Endodermal cell (in vitro differentiated cells): ENCODE measurements at regions not wholly inside any gene's neighbourhood (a gene's known extent, or its start where the extent isn't known, plus 50 kb on each side); places are given as distances from the start of the nearest gene placed in this dataset.

ENCODE experiments used
- DNase-seq: peaks from one replicate; pipeline ENCODE4 v3.0.0-alpha.2; 2017
- H3K27ac ChIP-seq: 2 replicates; pipeline ENCODE4 v1.5.1; 2013; ENCODE audit warnings: mild to moderate bottlenecking, low read depth, low read length, moderate library complexity
- H3K27me3 ChIP-seq: 2 replicates; pipeline ENCODE4 v1.6.1; 2013; ENCODE audit warnings: mild to moderate bottlenecking, low read length, moderate library complexity; ENCODE audit not compliant: insufficient read depth, control insufficient read depth, poor library complexity, severe bottlenecking
- H3K36me3 ChIP-seq: 2 replicates; pipeline ENCODE4 v1.7.0; 2013; ENCODE audit warnings: mild to moderate bottlenecking, low read length, moderate library complexity; ENCODE audit not compliant: control insufficient read depth, insufficient read depth
- H3K4me1 ChIP-seq: one replicate; pipeline ENCODE4 v1.7.0; 2013; ENCODE audit warnings: low read length; ENCODE audit not compliant: control insufficient read depth, insufficient read depth
- H3K4me3 ChIP-seq: 2 replicates; pipeline ENCODE4 v1.5.1; 2013; ENCODE audit warnings: mild to moderate bottlenecking, low read length, moderate library complexity
- H3K9ac ChIP-seq: 2 replicates; pipeline ENCODE4 v1.6.1; 2013; ENCODE audit warnings: mild to moderate bottlenecking, low read length, moderate library complexity; ENCODE audit not compliant: poor library complexity, severe bottlenecking; ENCODE audit errors: extremely low read depth
- H3K9me3 ChIP-seq: 2 replicates; pipeline ENCODE4 v1.6.1; 2013; ENCODE audit warnings: mild to moderate bottlenecking, low read length, moderate library complexity; ENCODE audit not compliant: control insufficient read depth
- H3K27ac Mint-ChIP-seq: 2 replicates; pipeline ENCODE4 v1.8.0; 2020; ENCODE audit warnings: mixed read lengths
- H3K27me3 Mint-ChIP-seq: 2 replicates; pipeline ENCODE4 v1.8.0; 2021; ENCODE audit warnings: mild to moderate bottlenecking, mixed read lengths; ENCODE audit not compliant: insufficient read depth
- H3K36me3 Mint-ChIP-seq: 2 replicates; pipeline ENCODE4 v1.8.0; 2020; ENCODE audit warnings: low read depth, mixed read lengths
- H3K4me1 Mint-ChIP-seq: 2 replicates; pipeline ENCODE4 v1.8.0; 2020; ENCODE audit warnings: mixed read lengths
- H3K4me3 Mint-ChIP-seq: 2 replicates; pipeline ENCODE4 v1.8.0; 2020; ENCODE audit warnings: mild to moderate bottlenecking, moderate library complexity, mixed read lengths
- H3K9me3 Mint-ChIP-seq: 2 replicates; pipeline ENCODE4 v1.8.0; 2020; ENCODE audit warnings: mild to moderate bottlenecking, mixed read lengths
- WGBS, 2 experiments: methylation state at CpG; one replicate each; pipeline versions ENCODE4 v1.1.5 to v1.1.7; 2013; ENCODE audit warnings: missing lambda C conversion rate in 2 of 2, mixed read lengths in 1 of 2; ENCODE audit not compliant: insufficient coverage in 1 of 2, insufficient read length in 1 of 2; 5-methylcytosine and 5-hydroxymethylcytosine counted together
- TF ChIP-seq, protein P1 (sequence below): fragments of 200-600 bp; sonication (generic); conservative IDR thresholded peaks from 2 replicates; pipeline ENCODE4 v1.5.0; 2021; ENCODE audit warnings: antibody characterized with exemption, mild to moderate bottlenecking

DNA sequence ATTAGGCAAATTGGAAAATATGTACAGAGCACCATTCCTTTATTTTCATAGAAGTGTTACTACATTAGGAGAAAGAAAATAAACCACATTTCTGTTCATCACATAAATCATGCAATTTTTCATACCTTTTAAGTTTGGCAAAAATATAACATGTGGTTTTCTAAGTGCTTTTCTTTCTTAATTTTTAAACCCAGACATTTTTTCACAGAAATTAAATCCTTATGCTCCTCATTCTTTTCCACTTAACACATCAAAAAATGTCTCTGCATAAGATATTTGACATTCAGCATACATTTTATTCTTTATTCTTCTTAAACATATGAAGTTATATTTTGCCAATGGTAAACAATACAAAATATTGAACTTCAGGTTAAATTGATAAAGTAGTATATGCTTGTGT, 826.6 kb upstream of the SLIT2 start:
- Histone ChIP-seq H3K4me3 (no peak overlapping the region), H3K27ac (no peak overlapping the region), H3K9me3 (peaks cover 26% of the 10 kb centered on the region), H3K9ac (no peak overlapping the region), H3K4me1 (no peaks in the 10 kb centered on the region), H3K36me3 (no peaks in the 10 kb centered on the region), H3K27me3 (no peaks in the 10 kb centered on the region)
- H3K36me3 Mint-ChIP-seq = peaks cover 2% of the 10 kb centered on the region
- peaks cover 68% of the 10 kb centered on the region for H3K27me3 Mint-ChIP-seq
- H3K4me1 Mint-ChIP-seq = no peaks in the 10 kb centered on the region
- DNase-seq = no peak
- H3K9me3 Mint-ChIP-seq = peaks cover 31% of the 10 kb centered on the region
- TF ChIP-seq, protein P1, sequence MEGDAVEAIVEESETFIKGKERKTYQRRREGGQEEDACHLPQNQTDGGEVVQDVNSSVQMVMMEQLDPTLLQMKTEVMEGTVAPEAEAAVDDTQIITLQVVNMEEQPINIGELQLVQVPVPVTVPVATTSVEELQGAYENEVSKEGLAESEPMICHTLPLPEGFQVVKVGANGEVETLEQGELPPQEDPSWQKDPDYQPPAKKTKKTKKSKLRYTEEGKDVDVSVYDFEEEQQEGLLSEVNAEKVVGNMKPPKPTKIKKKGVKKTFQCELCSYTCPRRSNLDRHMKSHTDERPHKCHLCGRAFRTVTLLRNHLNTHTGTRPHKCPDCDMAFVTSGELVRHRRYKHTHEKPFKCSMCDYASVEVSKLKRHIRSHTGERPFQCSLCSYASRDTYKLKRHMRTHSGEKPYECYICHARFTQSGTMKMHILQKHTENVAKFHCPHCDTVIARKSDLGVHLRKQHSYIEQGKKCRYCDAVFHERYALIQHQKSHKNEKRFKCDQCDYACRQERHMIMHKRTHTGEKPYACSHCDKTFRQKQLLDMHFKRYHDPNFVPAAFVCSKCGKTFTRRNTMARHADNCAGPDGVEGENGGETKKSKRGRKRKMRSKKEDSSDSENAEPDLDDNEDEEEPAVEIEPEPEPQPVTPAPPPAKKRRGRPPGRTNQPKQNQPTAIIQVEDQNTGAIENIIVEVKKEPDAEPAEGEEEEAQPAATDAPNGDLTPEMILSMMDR = no peak
- H3K27ac Mint-ChIP-seq = no peak overlapping the region
- H3K4me3 Mint-ChIP-seq = no peak overlapping the region

DNA sequence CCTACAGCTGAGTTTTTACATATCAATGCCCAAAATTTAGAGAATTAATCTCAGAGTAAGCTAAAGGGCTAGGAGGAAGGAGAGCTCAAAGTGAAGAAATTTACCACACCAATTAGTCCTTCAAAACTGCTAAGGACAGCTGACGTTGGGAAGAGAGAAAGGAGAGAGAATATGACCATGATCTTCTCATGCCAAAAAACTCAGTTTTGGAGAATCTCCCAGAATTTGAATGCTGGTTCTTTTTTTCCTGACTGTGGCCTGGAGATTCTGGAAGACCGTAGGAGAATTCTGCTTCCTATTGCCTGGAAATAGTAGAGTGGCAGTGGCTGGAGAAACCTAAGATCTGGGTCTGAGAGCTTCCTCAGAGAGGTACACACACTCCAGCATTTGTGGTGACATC, 834.4 kb upstream of the SLIT2 start:
- TF ChIP-seq, protein P1 = no peak
- peaks cover 1% of the 10 kb centered on the region for H3K4me1 Mint-ChIP-seq
- H3K36me3 Mint-ChIP-seq = no peaks in the 10 kb centered on the region
- Histone ChIP-seq H3K4me3 (no peak overlapping the region), H3K36me3 (no peaks in the 10 kb centered on the region), H3K9me3 (no peaks in the 10 kb centered on the region), H3K27me3 (peaks cover 10% of the 10 kb centered on the region), H3K4me1 (no peaks in the 10 kb centered on the region), H3K9ac (no peak overlapping the region), H3K27ac (no peak overlapping the region)
- no peak for DNase-seq
- peaks cover 2% of the 10 kb centered on the region for H3K27me3 Mint-ChIP-seq
- WGBS, 2 experiments = 39 to 83% methylated on average over 1 to 2 of the region's 2 CpGs
- H3K4me3 Mint-ChIP-seq = no peak overlapping the region
- peaks cover 17% of the 10 kb centered on the region for H3K9me3 Mint-ChIP-seq
- H3K27ac Mint-ChIP-seq = no peak overlapping the region

DNA sequence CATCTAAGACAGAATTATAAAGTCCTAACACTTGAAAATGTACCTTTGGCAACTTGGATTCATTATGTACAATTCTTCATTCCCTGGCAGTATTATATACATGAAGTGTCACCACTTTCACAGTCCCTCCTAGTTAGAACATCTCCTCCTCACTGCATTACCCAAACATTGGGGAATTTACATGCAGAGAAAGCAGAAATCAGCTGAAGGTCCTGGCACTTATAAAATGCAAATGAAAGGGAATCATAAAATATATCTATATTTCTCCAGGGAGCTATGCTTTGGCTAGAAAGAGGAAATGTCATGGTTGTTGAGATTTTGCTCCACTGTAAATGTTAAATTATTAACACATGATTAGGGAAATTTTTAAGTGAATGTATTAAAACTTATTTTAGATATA, 835.6 kb upstream of the SLIT2 start:
- Mint-ChIP-seq H3K9me3 (peaks cover 16% of the 10 kb centered on the region), H3K27me3 (peaks cover 1% of the 10 kb centered on the region), H3K36me3 (no peaks in the 10 kb centered on the region), H3K4me3 (no peak overlapping the region), H3K4me1 (peaks cover 1% of the 10 kb centered on the region), H3K27ac (no peak overlapping the region)
- no peaks in the 10 kb centered on the region for H3K36me3 ChIP-seq
- DNase-seq = no peak
- peaks cover 10% of the 10 kb centered on the region for H3K27me3 ChIP-seq
- no peak overlapping the region for H3K27ac ChIP-seq
- no peak overlapping the region for H3K9ac ChIP-seq
- H3K4me3 ChIP-seq = no peak overlapping the region
- H3K4me1 ChIP-seq = no peaks in the 10 kb centered on the region
- TF ChIP-seq, protein P1 = no peak
- no peaks in the 10 kb centered on the region for H3K9me3 ChIP-seq
